HK-2 (cell line): ENCODE measurements at regions not wholly inside any gene's neighbourhood (a gene's known extent, or its start where the extent isn't known, plus 50 kb on each side); places are given as distances from the start of the nearest gene placed in this dataset.
"Not testable (repeated sequence)": the region's sequence is repeated elsewhere in the genome, so short reads cannot be mapped to it uniquely, and the experiment has no call there.

Experiments used
- DNase-seq: peaks from one replicate; pipeline ENCODE4 v3.0.0-alpha.2; 2018; ENCODE audit not compliant: unreplicated experiment

DNA sequence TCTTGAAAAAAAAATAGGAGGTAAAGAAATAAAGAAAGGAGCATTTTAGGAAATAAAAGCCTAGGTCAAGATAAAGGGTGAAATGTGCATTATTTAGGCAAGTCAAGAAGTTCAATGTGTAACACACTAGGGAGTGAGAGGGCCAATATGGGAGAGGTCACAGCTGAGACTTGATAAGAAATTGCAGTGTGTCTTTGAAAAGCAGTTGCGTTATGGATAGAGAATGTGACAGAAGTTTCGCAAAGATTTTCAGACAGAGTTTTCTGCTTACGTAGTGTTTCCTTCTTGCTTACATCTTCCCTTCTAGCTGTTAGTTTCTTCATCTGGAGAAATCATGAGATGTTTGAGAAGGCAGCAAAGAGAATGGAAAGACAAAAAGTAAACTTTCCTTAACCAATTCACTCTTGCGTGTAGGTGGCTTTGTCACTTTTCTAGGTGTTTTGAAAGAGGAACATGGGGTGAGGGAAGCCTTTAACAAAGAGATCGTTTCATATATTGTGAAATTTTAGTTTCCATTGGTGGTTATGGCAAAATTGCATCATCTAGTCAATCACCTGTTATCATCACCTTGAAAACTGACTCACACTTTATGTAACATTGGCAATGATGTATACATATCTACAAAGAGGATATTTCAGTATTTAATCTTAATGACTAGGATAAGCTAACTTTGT is 975.5 kb downstream of the OLFM4 start:
- no peak for DNase-seq

DNA sequence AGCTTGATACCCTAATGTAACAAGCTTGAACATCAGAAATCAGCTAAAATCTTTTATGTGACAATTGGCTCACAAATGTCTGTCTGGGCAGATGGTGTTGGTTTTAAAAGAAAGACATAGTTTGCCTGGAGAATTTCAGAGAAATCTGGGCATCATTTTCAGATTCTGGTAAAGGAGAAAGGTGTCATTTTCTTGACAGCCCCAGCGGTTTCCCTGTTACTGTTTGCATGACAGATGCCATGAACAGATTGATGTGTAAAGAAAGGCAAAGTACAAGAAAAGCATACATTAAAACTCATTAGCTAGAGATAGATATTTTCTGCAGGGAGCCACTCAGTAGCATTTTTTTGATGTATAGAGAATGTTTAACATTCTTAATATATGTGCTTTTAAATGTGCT is 987.9 kb downstream of the OLFM4 start:
- DNase-seq: no peak

DNA sequence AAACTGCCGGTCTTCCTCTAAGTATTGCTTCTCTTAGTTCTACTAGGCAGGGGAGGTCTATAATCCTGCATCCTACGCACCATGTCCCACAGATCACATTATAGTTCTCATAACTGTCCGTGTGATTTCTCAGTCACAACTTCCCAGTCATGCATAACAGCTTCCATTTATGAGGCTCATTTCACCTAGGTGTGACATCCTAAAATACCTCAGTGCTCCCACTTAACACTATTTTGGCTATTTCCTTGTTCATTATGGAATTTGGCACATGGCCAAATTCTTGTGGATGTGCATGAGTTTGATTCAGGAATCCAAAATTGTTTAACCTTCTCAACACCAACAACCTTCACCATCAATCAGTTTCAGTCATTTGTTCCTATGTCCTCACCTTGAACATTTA is 989.9 kb downstream of the OLFM4 start:
- DNase-seq: no peak

DNA sequence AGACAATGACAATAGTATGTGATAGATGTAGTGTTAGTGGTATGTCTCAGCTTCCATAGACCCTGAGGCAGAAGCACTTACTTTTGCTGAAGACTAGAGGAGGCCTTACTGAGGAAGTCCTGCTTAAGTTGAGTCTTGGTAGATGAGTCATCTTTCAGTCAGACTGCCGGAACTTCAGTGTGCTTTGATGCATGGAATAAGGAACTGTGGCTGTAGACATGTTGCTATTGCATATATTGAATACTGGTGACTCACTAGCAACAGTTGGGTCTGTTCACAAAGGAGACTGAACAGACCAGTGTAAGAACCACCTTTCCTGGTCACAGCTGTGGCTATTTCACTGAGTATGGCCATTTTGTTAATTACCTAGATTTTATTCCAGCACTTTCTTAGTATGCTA is 1000.6 kb downstream of the OLFM4 start:
- peak; percentile 34 for DNase-seq

DNA sequence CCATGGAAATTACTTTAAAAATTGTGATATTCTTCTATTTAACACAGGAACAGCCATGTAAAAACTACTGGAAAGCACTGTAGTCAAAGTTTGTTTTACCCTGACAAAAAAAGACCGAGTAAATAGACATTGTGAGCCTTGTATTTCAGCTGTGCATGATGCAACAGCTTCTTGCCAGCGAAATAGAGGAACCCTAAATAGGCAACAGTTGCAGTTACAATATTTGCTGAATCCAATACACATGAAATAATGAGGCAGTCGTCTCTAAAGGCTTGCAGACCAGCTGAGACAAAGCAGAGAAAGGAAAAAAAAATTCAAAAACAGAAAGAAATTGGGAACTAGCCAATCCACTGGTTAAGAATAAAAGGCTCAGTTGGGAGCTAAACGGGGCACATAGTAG is 1001.1 kb downstream of the OLFM4 start:
- DNase-seq: no peak

DNA sequence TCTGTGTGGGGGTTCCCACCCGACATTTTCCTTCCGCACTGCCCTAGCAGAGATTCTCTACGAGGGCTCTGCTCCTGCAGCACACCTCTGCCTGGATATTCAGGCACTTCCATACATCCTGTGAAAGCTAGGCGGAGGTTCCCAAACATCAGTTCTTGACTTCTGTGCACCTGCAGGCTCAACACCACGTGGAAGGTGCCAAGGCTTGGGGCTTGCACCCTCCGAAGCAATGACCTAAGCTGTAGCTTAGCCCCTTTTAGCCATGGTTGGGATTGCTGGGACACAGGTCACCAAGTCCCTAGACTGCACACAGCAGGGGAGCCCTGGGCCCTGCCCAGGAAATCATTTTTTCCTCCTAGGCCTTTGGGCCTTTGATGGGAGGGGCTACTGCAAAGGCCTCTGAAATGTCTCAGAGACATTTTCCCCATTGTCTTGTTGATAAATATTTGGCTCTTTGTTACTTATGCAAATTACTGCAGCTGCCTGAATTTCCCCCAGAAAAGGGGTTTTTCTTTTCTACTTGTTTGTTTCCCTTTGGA is 1004.8 kb downstream of the OLFM4 start:
- DNase-seq: no peak

DNA sequence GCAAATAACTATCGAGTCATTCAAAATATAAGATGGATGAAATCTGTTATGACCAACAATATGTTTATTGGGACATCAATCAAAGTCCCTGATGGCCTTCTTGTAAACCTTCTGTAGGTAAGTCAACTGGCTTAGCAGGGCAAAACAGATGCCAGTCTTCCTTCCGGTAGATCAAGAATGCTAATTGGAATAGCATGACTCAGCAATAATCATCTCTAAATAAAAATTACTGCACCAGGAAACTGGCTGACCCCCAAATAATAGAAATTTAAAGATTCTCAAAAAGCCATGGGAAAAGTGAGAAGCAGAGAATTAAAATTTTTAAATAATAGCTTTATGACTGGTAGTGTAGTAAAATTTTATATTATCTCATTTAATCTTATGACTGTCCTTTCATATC is 1005.4 kb downstream of the OLFM4 start:
- no peak for DNase-seq

DNA sequence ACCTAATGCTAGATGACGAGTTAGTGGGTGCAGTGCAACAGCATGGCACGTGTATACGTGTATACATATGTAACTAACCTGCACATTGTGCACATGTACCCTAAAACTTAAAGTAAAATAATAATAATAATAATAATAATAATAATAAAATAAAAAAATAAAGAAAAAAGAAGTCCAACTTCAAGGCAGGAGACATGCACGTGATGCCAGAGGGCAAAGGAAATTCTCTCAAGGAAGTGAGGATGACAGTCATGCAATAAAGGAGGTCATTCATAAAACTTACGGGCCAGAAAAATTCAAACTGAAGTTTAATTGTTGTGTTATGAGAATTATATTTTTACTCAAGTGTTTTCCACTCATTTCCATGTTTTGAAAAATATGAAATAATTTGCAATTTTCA is 1028.8 kb downstream of the OLFM4 start:
- not testable (repeated sequence) for DNase-seq

DNA sequence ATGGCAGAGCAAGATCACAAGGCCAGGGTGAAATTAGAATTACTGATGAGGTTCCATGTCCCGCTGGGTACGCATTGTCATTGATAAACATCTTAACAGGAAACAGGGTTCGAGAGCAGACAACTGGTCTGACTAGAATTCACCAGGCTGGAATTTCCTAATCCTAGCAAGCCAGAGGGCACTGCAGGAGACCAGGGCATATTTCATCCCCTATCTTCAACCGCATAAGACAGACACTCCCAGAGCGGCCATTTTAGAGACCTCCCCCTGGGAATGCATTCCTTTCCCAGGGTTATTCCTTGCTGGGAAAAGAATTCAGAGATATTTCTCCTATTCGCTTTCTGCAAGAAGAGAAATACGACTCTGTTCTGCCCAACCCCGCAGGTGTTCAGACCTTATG is 1041.3 kb downstream of the OLFM4 start:
- DNase-seq: not testable (repeated sequence)

DNA sequence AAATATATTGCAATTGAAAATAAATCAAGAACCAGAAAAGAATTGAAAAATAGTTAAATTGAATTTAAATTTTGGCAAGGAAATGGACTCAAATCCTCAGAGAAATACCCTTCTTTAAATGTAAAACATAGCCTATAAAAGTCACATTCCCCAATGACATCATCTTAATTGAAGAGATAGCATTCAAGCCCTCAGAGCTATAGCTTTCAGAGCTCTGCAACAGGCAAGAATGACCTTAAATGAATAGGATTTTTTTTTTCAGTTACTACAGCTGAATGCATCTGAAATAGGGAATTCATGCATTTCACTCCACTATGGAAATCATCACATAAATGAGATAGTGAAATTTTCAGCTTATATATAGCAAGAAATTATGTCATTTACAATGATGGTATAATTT is 1049.0 kb downstream of the OLFM4 start:
- no peak for DNase-seq

DNA sequence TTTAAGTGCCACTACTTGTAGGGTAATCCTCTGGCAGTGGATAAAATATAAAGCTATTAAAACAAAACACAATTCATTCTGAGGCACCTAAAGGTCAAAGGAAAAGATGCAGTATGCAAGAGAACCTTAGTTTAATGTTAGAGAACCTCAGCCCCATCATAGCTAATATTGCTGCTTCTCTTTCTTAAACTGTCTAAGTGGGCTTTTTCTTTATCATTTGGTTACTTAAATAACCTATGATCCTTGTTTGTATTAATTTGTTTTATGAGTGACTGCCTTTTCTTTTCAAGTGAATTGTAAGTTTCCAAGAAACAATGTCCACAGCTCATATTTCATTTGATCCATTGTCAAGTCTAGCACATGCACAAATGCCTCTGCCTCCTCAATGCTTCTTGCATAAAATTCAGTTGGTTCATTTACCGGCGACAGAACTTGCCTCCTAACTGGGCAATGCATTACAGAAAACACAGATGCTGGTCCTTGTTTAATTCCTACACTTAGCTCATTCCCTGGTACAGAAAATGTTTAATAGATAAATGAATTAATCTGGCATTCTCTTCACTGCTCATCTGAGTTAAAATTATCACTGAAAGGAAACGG is 1049.8 kb downstream of the OLFM4 start:
- DNase-seq: no peak

DNA sequence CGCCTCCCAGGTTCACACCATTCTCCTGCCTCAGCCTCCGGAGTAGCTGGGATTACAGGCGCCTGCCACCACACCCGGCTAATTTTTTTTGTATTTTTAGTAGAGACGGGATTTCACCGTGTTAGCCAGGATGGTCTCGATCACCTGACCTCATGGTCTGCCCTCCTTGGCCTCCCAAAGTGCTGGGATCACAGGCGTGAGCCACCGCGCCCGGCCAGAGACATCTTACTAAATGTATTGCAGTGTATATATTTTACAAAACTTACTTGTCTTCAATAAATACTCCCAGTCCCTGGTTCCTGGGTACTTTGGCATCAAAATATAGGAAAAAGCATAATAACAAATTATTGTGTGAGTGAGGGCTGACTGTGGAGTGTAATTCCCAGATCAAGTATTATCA is 1053.7 kb downstream of the OLFM4 start:
- not testable (repeated sequence) for DNase-seq

DNA sequence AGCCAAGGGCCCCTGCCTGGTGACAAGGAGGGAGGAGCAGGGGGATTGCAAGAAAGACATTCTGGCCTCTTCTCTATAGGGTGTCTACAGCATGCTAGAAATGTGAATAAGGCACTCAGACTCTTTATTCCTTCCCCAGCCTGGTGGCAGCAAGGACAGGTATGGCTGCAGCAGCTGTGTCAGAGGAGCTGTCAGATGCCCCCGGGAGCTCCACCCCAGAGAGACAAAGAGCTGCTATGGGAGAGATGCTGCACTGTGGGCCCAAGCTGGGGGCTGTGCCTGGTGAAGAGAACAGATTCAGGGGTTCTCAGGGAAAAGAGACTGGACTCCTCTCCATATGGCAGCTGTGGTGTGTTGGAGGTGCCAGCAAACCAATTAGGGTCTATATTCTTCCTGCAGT is 1063.3 kb downstream of the OLFM4 start:
- DNase-seq: no peak

DNA sequence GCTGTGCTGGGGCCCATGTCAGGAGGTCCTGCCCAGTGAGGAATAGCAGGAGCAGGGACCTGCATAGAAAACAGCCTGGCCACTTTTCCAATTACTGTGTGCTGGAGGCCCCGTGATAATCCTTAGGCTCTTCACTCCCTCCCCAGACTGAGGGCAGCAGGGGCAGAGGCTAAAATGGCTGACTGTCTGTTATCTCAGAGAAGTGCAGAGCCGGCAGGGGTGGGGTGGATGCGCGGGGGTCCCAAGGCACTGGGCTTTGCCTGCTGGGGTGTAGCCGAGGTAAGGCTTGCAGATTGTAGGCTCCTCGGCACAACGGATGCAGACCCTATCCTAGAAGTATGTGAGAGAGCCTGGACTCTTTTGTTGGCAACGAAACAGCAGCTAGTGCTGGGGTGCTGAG is 1064.1 kb downstream of the OLFM4 start:
- no peak for DNase-seq

DNA sequence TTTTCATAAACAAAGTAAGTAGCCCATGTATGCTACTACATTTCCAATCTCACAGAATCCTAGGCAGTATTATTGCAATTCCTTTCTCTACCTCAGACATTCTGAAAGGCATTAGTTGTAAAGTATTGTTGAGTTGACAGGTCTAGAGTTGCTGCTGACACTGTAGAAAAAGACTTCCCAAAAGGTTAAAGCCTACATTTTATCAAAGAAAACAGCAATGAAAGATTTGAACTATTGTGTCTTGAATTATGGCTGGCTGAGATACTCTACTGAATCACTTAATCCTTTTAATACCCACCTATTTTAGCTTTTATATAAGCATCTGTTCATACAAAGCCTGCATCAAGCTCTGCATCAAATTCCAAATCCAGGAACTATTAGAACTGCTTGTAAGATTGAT is 1082.0 kb downstream of the OLFM4 start:
- DNase-seq: no peak

DNA sequence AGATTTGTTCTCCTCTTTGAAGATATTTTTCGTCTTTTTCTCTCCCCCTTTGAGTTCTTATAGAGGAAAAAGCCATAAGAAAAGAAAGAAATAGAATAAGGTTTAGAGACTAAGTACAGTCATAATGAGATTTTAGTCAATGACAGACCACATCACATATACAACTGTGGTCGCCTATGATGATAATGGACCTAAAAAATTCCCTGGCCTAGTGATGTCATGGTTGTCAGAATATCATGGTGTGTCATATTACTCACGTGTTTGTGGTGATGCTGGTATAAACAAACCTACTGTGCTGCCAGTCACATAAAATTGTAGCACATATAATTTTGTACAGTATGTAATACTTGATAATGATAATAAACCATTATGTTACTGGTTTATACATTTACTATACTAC is 1096.1 kb downstream of the OLFM4 start:
- no peak for DNase-seq

DNA sequence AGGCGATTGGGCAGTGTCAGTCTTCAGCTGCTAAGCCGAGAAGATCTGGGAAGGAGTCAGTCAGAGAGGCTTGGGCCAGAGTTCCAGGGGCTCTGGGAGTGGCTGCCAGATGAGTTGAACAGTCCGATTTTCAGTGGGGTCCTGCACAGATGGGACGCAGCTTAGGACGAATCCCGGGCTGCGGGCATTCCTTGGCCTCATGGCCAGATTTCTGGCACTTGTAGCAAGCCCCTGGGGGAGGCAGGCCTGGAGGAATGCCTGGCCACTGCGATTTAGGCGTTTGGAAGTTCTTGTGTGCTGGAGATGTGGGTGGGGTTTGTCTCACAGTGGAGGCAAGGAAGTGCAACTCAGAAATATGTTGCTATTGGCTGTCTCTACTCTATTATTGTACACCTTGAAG is 1102.3 kb downstream of the OLFM4 start:
- DNase-seq: not testable (repeated sequence)

DNA sequence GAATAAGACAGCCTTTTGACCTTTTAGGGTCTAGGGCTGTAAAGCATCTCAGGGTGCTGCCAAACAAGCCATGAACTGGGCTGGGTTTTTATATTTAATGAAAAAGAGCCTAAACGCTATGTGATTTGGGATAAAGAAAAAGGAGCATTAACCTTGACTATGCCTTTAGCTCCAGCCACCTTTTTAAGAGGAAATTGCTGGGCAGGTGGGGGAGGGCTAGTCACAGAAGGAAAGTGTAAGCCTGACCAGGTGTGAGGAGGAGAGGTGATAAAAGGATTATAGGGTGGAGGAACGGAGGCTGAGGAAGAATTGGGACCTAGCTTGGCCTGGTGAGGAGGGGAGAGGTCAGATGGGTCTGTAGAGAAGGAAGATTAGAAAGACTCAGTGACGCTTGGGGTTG is 1102.8 kb downstream of the OLFM4 start:
- not testable (repeated sequence) for DNase-seq

DNA sequence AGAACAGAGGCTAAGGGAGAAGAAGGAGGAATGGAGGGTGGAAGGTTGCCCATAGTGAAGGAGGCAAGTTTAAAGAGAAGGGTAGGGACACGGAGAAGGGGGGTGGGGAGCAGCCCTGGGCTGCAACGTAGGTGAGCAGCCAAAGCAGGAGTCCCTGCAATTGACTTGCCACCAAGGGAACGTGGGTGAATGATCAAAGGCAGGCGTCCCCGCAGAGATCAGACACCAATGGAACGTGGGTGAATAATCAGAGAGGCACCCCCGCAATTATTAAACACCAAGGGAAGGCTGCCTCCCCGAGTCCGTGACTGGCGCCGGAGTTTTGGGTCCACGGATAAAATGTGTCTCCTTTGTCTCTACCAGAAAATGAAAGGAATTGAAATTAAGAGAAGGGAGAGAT is 1103.5 kb downstream of the OLFM4 start:
- DNase-seq: not testable (repeated sequence)

DNA sequence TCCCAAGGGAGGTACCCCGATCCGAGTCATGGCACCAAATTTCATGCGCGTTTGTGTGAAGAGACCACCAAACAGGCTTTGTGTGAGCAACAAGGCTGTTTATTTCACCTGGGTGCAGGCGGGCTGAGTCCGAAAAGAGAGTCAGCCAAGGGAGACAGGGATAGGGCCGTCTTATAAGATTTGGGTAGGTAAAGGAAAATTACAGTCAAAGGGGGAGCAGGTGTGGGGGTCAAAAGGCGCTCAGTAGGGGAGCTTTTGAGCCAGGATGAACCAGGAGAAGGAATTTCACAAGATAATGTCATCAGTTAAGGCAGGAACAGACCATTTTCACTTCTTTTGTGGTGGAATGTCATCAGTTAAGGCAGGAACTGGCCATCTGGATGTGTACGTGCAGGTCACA is 1104.1 kb downstream of the OLFM4 start:
- DNase-seq: not testable (repeated sequence)

DNA sequence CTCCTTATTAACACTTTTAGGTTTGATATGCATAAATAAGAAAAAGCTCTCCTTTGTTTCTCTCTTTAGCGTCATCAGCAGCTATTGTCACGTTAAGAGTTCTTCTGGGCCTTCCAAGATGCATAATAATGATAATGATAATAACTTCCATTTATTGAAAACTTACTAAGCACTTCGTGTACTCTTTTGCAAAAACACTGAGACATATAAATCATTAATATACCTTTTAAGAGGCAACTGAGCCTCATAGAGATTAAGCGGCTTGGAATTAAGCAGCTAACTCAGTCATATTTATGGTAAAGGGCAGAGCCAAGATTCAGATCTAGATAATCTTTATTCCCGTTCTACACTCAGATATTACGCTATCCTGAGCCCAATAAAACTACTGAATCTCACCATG is 1105.1 kb downstream of the OLFM4 start:
- DNase-seq: no peak

DNA sequence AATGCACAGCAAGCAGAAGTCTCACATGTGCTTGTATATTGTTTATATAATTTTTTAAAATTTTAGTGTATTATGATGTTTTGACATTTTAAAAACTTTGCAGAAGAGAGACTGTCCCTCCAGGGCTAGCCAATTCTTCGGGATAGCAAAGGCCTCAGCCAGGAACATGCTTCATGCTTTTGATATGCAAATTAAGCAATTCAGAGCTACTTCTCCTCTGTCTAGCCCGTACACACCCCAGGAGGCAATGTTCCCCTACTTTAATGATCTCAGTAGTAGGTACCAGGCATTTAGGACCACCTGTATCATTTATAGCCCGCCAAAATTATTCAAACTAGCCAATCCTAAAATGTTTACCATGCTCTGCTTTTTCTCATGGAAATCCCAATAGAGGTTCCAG is 1116.2 kb downstream of the OLFM4 start:
- DNase-seq: no peak

DNA sequence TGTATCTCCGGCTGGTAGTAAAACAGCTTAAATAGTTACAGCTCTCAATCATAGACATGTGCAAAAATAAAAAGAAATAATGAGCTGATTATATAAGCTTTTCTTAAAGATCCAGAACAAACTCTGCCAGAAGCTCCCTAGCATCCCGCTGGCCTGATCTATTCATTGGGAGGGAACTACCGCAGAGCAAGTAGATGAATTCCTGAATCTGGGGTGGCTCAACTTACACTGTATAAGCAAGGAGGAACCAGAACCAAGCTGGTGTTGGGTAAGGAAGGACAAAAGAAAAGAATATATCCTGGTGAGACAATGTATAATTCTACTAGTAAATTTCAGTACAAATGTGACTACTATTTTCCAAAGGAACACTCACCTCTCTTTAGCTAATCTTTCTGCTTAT is 1122.2 kb downstream of the OLFM4 start:
- DNase-seq: no peak

DNA sequence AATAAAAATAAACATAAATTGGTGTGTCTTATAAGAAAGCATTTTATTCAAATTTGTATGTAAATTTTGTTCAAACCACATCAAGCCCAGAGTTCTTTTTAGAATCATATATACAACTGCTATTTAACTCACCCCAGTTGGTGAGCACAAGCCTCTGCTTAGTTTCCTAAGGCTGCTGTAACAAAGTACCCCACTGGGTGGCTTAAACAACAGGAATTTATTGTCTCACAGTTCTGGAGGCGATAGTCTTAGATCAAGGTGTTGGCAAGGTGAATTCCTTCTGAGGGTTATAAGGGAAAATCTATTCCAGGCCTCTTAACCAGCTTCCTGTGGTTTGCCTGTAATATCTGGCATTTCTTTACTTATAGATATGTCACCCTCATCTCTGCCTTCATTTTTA is 1133.5 kb downstream of the OLFM4 start:
- DNase-seq: no peak
